CD4-positive, alpha-beta T cell (primary cell): ENCODE measurements at regions not wholly inside any gene's neighbourhood (a gene's known extent, or its start where the extent isn't known, plus 50 kb on each side); places are given as distances from the start of the nearest gene placed in this dataset.

Experiments
- ATAC-seq: fragments of 200-7000 bp; cut with Tn5 transposase; one replicate; pipeline ENCODE4 v1.10.0; 2022; ENCODE audit warnings: mild to moderate bottlenecking; ENCODE audit not compliant: poor library complexity
- CTCF ChIA-PET: fragments of 350-600 bp; sonication (Branson Sonifier 250); formaldehyde crosslinking; loops from one replicate; lab custom pipeline; 2021; ENCODE audit warnings: antibody characterized with exemption, inconsistent platforms; lab: Charles Lee
- POLR2A ChIA-PET: fragments of 350-600 bp; sonication (Branson Sonifier 250); formaldehyde crosslinking; loops from one replicate; lab custom pipeline; 2021; ENCODE audit warnings: antibody characterized with exemption, inconsistent platforms; lab: Charles Lee
- DNase-seq, 14 experiments: peaks; one replicate each; pipeline ENCODE4 v3.0.0-alpha.2; 2013 to 2020; ENCODE audit warnings: mixed read lengths in 2 of 14
- H3K27ac ChIP-seq, 2 donors: one replicate each; pipeline versions ENCODE4 v1.5.1 to v1.7.0; 2013; ENCODE audit warnings: low read length in 2 of 2, low read depth in 1 of 2, mild to moderate bottlenecking in 1 of 2
- H3K27me3 ChIP-seq, 2 experiments: 1 replicate in 1 of 2; 2 replicates in 1 of 2; pipeline versions ENCODE4 v1.6.1 to v1.7.0; 2013; ENCODE audit warnings: low read length in 2 of 2, control low read depth in 1 of 2, mild to moderate bottlenecking in 1 of 2, moderate library complexity in 1 of 2; ENCODE audit not compliant: insufficient read depth in 2 of 2, control insufficient read depth in 1 of 2
- H3K36me3 ChIP-seq: one replicate; pipeline ENCODE4 v1.6.1; 2013; ENCODE audit warnings: low read length, control low read depth; ENCODE audit not compliant: insufficient read depth
- H3K4me1 ChIP-seq: one replicate; pipeline ENCODE4 v1.6.1; 2013; ENCODE audit warnings: low read length, control low read depth; ENCODE audit not compliant: insufficient read depth
- H3K4me3 ChIP-seq: one replicate; pipeline ENCODE4 v1.5.1; 2013; ENCODE audit warnings: mild to moderate bottlenecking, low read length, moderate library complexity
- H3K9me3 ChIP-seq, 2 experiments: 1 replicate in 1 of 2; 2 replicates in 1 of 2; pipeline versions ENCODE4 v1.6.1 to v1.7.0; 2013; ENCODE audit warnings: low read length in 2 of 2, mild to moderate bottlenecking in 2 of 2, control low read depth in 1 of 2, moderate library complexity in 1 of 2; ENCODE audit not compliant: control insufficient read depth in 1 of 2, insufficient read depth in 1 of 2
- H3K27ac Mint-ChIP-seq: one replicate; pipeline ENCODE4 v1.8.0; 2020; ENCODE audit warnings: mixed read lengths
- H3K27me3 Mint-ChIP-seq: one replicate; pipeline ENCODE4 v1.8.0; 2021; ENCODE audit warnings: mixed read lengths
- H3K36me3 Mint-ChIP-seq: one replicate; pipeline ENCODE4 v1.8.0; 2021; ENCODE audit warnings: low read depth, mixed read lengths
- H3K4me1 Mint-ChIP-seq: one replicate; pipeline ENCODE4 v1.8.0; 2021; ENCODE audit warnings: low read depth, mixed read lengths
- H3K4me3 Mint-ChIP-seq: one replicate; pipeline ENCODE4 v1.8.0; 2020; ENCODE audit warnings: mild to moderate bottlenecking, mixed read lengths
- H3K9me3 Mint-ChIP-seq: one replicate; pipeline ENCODE4 v1.8.0; 2020; ENCODE audit warnings: mixed read lengths
- intact Hi-C, 2 experiments: fragments of 100-400 bp; cut with DNase I in 1 of 2; cut with micrococcal nuclease in 1 of 2; formaldehyde crosslinking; loops; one replicate each; pipeline versions ENCODE4 v1.15.1 to v1.9.0; 2023 to 2025; cut with DNase I, micrococcal nuclease
- TF ChIP-seq, protein P1 (sequence below): fragments of 200-600 bp; IDR thresholded peaks from one replicate; pipeline ENCODE4 v1.8.0; 2022; ENCODE audit warnings: antibody characterized with exemption, mild to moderate bottlenecking

DNA sequence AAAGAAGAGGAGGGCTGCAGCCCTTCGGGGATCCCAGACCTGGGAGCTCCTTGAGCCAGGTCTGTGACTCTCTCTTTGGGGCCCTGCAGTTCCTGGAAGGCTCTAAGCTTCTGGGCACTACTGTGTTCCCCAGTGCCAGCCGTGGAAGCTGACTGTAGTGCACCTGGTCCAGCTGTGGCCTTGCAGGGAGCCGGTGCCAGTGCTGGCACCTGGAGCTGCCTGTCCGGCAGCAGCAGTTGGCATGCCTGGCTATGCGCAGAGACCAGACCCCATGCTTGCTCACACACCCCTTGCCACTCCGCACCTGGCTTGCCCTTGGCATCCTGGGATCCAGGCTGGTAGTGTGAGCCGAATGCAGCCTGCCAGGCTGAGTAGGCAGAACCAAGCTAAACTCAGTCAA, 91.0 kb upstream of the PUM3 start:
- Histone ChIP-seq H3K4me1 (no peaks in the 10 kb centered on the region), H3K36me3 (no peaks in the 10 kb centered on the region), H3K4me3 (no peak overlapping the region), H3K27ac (no peak overlapping the region), H3K27me3 (peaks cover 0 to 2% of the 10 kb centered on the region in 2 experiments), H3K9me3 (peaks cover 0 to 20% of the 10 kb centered on the region in 2 experiments)
- POLR2A ChIA-PET, result no interaction called here
- Mint-ChIP-seq H3K4me3 (no peak overlapping the region), H3K27ac (no peak overlapping the region), H3K9me3 (no peaks in the 10 kb centered on the region), H3K4me1 (no peaks in the 10 kb centered on the region), H3K36me3 (no peaks in the 10 kb centered on the region), H3K27me3 (peaks cover 17% of the 10 kb centered on the region)
- intact Hi-C loops, result no loop called here
- ATAC-seq (no peak), DNase-seq (no peak)
- CTCF ChIA-PET, result no interaction called here
- TF ChIP-seq, protein P1, sequence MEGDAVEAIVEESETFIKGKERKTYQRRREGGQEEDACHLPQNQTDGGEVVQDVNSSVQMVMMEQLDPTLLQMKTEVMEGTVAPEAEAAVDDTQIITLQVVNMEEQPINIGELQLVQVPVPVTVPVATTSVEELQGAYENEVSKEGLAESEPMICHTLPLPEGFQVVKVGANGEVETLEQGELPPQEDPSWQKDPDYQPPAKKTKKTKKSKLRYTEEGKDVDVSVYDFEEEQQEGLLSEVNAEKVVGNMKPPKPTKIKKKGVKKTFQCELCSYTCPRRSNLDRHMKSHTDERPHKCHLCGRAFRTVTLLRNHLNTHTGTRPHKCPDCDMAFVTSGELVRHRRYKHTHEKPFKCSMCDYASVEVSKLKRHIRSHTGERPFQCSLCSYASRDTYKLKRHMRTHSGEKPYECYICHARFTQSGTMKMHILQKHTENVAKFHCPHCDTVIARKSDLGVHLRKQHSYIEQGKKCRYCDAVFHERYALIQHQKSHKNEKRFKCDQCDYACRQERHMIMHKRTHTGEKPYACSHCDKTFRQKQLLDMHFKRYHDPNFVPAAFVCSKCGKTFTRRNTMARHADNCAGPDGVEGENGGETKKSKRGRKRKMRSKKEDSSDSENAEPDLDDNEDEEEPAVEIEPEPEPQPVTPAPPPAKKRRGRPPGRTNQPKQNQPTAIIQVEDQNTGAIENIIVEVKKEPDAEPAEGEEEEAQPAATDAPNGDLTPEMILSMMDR, result no peak

DNA sequence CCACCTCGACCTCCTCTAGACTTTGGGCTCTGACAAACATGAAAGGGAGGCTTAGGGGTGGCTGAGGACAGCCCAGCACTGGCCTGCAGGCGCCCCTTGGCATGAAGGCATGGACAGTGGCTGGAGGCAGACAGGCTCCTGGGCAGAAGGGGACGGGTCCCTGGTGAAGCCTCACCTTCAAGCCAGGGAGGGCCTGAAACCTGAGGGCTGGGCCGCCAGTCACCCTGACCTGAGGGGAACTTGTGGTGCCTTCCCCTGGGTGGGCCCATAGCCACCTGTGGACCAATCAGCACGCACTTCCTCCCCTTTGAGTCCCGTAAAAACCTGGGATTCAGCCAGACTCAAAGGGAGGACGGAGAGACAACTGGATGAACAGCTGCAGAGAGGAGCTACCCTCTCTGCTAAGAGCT, 90.4 kb upstream of the PUM3 start:
- H3K9me3 ChIP-seq, result peaks cover 0 to 20% of the 10 kb centered on the region in 2 experiments
- Mint-ChIP-seq H3K4me1 (no peaks in the 10 kb centered on the region), H3K27me3 (peaks cover 12% of the 10 kb centered on the region), H3K9me3 (no peaks in the 10 kb centered on the region), H3K27ac (no peak overlapping the region), H3K36me3 (no peaks in the 10 kb centered on the region), H3K4me3 (no peak overlapping the region)
- intact Hi-C loops, result no loop called here
- no peaks in the 10 kb centered on the region for H3K4me1 ChIP-seq
- no peak overlapping the region for H3K4me3 ChIP-seq
- TF ChIP-seq, protein P1, result no peak
- H3K27ac ChIP-seq, result no peak overlapping the region
- ATAC-seq (no peak), DNase-seq (no peak)
- peaks cover 0 to under 1% of the 10 kb centered on the region in 2 experiments for H3K27me3 ChIP-seq
- H3K36me3 ChIP-seq, result no peaks in the 10 kb centered on the region
- CTCF ChIA-PET, result no interaction called here
- POLR2A ChIA-PET, result no interaction called here

DNA sequence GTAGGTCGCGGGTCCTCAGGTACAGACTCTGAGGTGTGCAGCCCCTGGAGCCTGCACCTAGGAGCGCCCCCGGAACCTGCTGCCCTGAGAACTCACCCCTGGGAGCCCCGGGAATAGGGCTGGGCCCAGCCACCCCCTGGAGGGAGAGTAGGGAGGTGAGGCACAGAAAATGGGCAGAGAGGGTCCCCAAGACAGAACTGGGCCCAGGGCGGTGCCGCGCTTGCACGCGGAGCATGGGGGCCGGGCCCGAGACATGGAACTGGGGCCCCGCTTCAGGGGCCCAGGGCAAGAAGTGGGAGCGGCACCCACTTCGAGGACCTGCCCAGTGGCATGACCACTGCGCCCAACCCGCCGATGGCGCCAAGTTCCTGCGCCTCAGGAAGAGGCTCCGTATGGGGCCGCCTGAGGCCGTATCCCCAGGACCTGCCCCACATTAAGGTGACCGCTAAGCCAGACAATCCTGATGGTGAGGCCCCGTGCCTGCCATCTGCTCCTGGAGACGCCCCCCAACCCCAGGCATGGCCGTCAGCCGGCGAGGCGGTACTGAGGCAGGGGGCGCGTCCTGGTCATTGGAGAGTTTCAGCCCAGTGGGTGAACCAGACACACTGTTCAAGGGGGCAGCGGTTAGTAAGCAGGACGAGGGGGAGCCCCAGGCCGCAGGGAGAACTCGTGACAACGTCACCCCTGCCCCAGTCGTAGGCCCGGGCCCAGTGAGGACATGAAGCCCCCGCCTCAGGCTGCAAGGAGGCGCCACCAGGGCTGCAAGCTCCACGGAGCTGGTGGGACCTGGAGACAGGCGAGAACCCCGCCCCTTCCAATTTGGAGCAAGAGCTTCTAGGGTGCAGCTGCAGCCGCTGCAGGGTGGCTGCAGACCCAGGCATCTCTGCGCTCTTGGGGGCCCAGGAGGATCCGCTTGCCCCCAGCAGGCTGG, 89.5 kb upstream of the PUM3 start:
- Mint-ChIP-seq H3K4me1 (no peaks in the 10 kb centered on the region), H3K27ac (no peak overlapping the region), H3K4me3 (no peak overlapping the region), H3K9me3 (no peaks in the 10 kb centered on the region), H3K27me3 (peaks cover 6% of the 10 kb centered on the region), H3K36me3 (no peaks in the 10 kb centered on the region)
- Histone ChIP-seq H3K4me1 (no peaks in the 10 kb centered on the region), H3K4me3 (no peak overlapping the region), H3K9me3 (peaks cover 0 to 20% of the 10 kb centered on the region in 2 experiments), H3K36me3 (no peaks in the 10 kb centered on the region), H3K27me3 (no peaks in the 10 kb centered on the region), H3K27ac (no peak overlapping the region)
- TF ChIP-seq, protein P1, result no peak
- ChIA-PET POLR2A (no interaction called here), CTCF (no interaction called here)
- DNase-seq, result peak in 1 of 14 experiments; percentile 6
- ATAC-seq, result no peak
- intact Hi-C loops, result no loop called here
